ENCODE measurements at regions not wholly inside any gene's neighbourhood (a gene's known extent, or its start where the extent isn't known, plus 50 kb on each side); places are given as distances from the start of the nearest gene placed in this dataset.
"Not testable (repeated sequence)": the region's sequence is repeated elsewhere in the genome, so short reads cannot be mapped to it uniquely, and the experiment has no call there.

GRCh38 chr13:104625201-104625600, 1559.0 kb upstream of the SLC10A2 start:
- DNase-seq (ENCODE audit: low spot score in 2 of 2) = no peak
- TF ChIP-seq POLR2AphosphoS5 (IDR thresholded peaks at IDR 0.05) = no peak
- no peak for TF ChIP-seq POLR2A (IDR thresholded peaks at IDR 0.05)
- TF ChIP-seq CTCF (IDR thresholded peaks at IDR 0.05) = no peak
- Histone ChIP-seq H3K36me3 (no peaks in the 10 kb centered on the region), H3K9me3 (no peaks in the 10 kb centered on the region), H3K4me1 (no peaks in the 10 kb centered on the region), H3K27ac (no peak overlapping the region), H3K4me3 (no peak overlapping the region), H3K27me3 (no peaks in the 10 kb centered on the region)
- intact Hi-C loops (cut with DNase I; ENCODE audit: low total_unique reads) = no loop called here

- Histone ChIP-seq H3K27me3 (no peaks in the 10 kb centered on the region), H3K36me3 (no peaks in the 10 kb centered on the region), H3K9me3 (peaks cover 0 to 16% of the 10 kb centered on the region in 2 donors), H3K4me3 (no peak overlapping the region), H3K4me1 (no peaks in the 10 kb centered on the region), H3K27ac (no peak overlapping the region)
- intact Hi-C loops (cut with DNase I; ENCODE audit: low total_unique reads) = no loop called here
- DNase-seq (ENCODE audit: low spot score in 2 of 2) = no peak
- TF ChIP-seq CTCF (IDR thresholded peaks at IDR 0.05) (no peak), POLR2AphosphoS5 (IDR thresholded peaks at IDR 0.05) (no peak), POLR2A (IDR thresholded peaks at IDR 0.05) (no peak)
Observed at GRCh38 chr13:104616990-104617389, 1550.8 kb upstream of the SLC10A2 start.

GRCh38 chr13:104614361-104615145, 1548.3 kb upstream of the SLC10A2 start:
- intact Hi-C loops (cut with DNase I; ENCODE audit: low total_unique reads) = no loop called here
- no peaks in the 10 kb centered on the region for H3K36me3 ChIP-seq

GRCh38 chr13:104608331-104608730, 1542.1 kb upstream of the SLC10A2 start:
- Histone ChIP-seq H3K36me3 (no peaks in the 10 kb centered on the region), H3K4me3 (no peak overlapping the region), H3K27ac (no peak overlapping the region), H3K9me3 (no peaks in the 10 kb centered on the region), H3K4me1 (no peaks in the 10 kb centered on the region), H3K27me3 (no peaks in the 10 kb centered on the region)
- no peak for TF ChIP-seq POLR2AphosphoS5 (IDR thresholded peaks at IDR 0.05)
- intact Hi-C loops (cut with DNase I; ENCODE audit: low total_unique reads) = no loop called here
- DNase-seq (ENCODE audit: low spot score in 2 of 2) = no peak

More at GRCh38 chr13:104614361-104615145, 1548.3 kb upstream of the SLC10A2 start:
- Histone ChIP-seq H3K4me1 (no peaks in the 10 kb centered on the region), H3K27me3 (no peaks in the 10 kb centered on the region), H3K4me3 (no peak overlapping the region), H3K9me3 (peaks cover 0 to 16% of the 10 kb centered on the region in 2 donors), H3K27ac (no peak overlapping the region)
- no peak for DNase-seq (ENCODE audit: low spot score in 2 of 2)
- TF ChIP-seq POLR2A (IDR thresholded peaks at IDR 0.05) (no peak), POLR2AphosphoS5 (IDR thresholded peaks at IDR 0.05) (no peak), CTCF (IDR thresholded peaks at IDR 0.05) (no peak)

- H3K9me3 ChIP-seq; intact Hi-C loops (cut with DNase I; ENCODE audit: low total_unique reads); H3K27ac ChIP-seq; H3K36me3 ChIP-seq; H3K4me3 ChIP-seq; DNase-seq (ENCODE audit: low spot score in 2 of 2); H3K27me3 ChIP-seq; H3K4me1 ChIP-seq: not testable (repeated sequence)
Observed at GRCh38 chr13:104605435-104605834, 1539.2 kb upstream of the SLC10A2 start.

GRCh38 chr13:104597546-104598180, 1531.4 kb upstream of the SLC10A2 start:
- Histone ChIP-seq H3K9me3 (no peaks in the 10 kb centered on the region), H3K36me3 (no peaks in the 10 kb centered on the region), H3K27ac (no peak overlapping the region), H3K4me1 (no peaks in the 10 kb centered on the region), H3K27me3 (no peaks in the 10 kb centered on the region), H3K4me3 (no peak overlapping the region)
- DNase-seq (ENCODE audit: low spot score in 2 of 2) = no peak
- TF ChIP-seq POLR2A (IDR thresholded peaks at IDR 0.05) (no peak), CTCF (IDR thresholded peaks at IDR 0.05) (no peak), POLR2AphosphoS5 (IDR thresholded peaks at IDR 0.05) (no peak)
- intact Hi-C loops (cut with DNase I; ENCODE audit: low total_unique reads) = no loop called here

Measured in breast epithelium (tissue), 4 donors.